ENCODE measurements at regions not wholly inside any gene's neighbourhood (a gene's known extent, or its start where the extent isn't known, plus 50 kb on each side); places are given as distances from the start of the nearest gene placed in this dataset.

GRCh38 chr2:67596871-67597270 lies 199.7 kb downstream of the ETAA1 start:
- no peaks in the 10 kb centered on the region for H3K27me3 ChIP-seq (ENCODE audit: insufficient read depth, low read length, poor library complexity)
- H3K4me1 ChIP-seq (ENCODE audit: insufficient read depth, low read length), result no peaks in the 10 kb centered on the region
- H3K4me2 ChIP-seq (ENCODE audit: insufficient read depth, low read length), result no peak overlapping the region
- TF ChIP-seq CTCF (IDR thresholded peaks at IDR 0.05; ENCODE audit: borderline replicate concordance, extremely low read depth, low read length, poor library complexity, severe bottlenecking) (no peak), EZH2 (IDR thresholded peaks at IDR 0.05; ENCODE audit: borderline replicate concordance, low read depth, low read length, severe bottlenecking) (no peak)
- DNase-seq (no peak), ATAC-seq (ENCODE audit: insufficient read depth, low read depth) (no peak)
- H4K20me1 ChIP-seq (ENCODE audit: insufficient read depth, low read length), result no peaks in the 10 kb centered on the region
- H3K9me3 ChIP-seq (ENCODE audit: insufficient read depth, low read length, severe bottlenecking), result no peaks in the 10 kb centered on the region
- no peaks in the 10 kb centered on the region for H3K36me3 ChIP-seq (ENCODE audit: insufficient read depth, low read length)
- H3K79me2 ChIP-seq (ENCODE audit: insufficient read depth, low read length), result no peaks in the 10 kb centered on the region
- H2AFZ ChIP-seq (ENCODE audit: low read depth, low read length), result no peak overlapping the region
- H3K9ac ChIP-seq (ENCODE audit: low read depth, low read length), result no peak overlapping the region
- no peak overlapping the region for H3K4me3 ChIP-seq (ENCODE audit: low read depth in 1 of 2, low read length in 2 of 2)
- H3K27ac ChIP-seq (ENCODE audit: low read length), result no peak overlapping the region

DNA sequence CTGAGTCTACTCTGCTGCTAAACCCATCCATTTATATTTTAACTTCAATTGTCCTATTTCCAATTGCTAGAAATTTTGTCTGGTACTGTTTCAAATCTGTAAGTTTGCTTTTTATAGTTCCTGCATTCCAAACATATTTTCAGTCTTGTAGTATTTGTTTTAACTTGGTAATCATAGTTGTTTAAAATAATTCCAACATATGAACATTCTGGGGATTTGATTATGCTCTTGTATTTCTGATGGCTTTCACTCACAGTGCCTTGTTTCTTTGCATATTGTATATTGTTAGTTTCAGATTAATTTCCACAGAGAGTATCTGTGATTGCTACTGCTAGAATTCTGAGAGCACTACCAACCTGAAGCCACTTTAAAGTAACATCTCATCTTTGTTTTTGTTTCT lies 202.4 kb downstream of the ETAA1 start:
- no peak overlapping the region for H3K4me2 ChIP-seq (ENCODE audit: insufficient read depth, low read length)
- no peak for DNase-seq
- TF ChIP-seq CTCF (IDR thresholded peaks at IDR 0.05; ENCODE audit: borderline replicate concordance, extremely low read depth, low read length, poor library complexity, severe bottlenecking) (no peak), EZH2 (IDR thresholded peaks at IDR 0.05; ENCODE audit: borderline replicate concordance, low read depth, low read length, severe bottlenecking) (no peak)

DNA sequence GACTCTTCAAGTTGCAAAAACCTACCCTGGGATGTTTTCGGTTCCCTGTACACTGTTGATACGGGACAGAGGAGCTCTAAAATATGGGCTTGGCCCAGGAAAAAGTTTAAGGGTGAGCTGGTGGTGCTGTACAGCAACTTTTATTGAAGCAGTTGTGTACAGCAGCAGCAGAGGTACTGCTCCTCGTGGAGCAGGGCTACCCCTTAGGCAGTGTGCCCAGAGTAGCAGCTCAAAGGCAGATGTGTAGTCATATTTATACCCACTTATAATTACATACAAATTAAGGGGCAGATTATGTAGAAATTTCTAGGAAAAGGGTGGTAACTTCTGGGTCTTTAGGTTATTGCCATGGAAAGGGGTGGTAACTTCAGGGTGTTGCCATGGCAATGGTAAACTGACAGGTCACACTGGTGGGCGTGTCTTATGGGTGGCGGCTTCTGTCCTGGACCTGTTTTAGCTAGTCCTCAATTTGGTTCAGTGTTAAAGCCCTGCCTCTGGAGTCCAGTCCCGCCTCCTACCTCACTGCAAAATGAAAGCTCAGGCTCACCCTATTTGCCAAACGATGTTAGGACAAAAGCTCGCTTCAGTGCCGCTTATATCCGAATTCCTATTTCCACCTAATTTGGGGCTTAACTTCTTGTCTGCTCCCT lies 203.2 kb downstream of the ETAA1 start:
- Histone ChIP-seq H3K4me2 (ENCODE audit: insufficient read depth, low read length) (no peak overlapping the region), H3K9me3 (ENCODE audit: insufficient read depth, low read length, severe bottlenecking) (no peaks in the 10 kb centered on the region), H2AFZ (ENCODE audit: low read depth, low read length) (no peak overlapping the region), H3K27me3 (ENCODE audit: insufficient read depth, low read length, poor library complexity) (no peaks in the 10 kb centered on the region), H3K4me3 (ENCODE audit: low read depth in 1 of 2, low read length in 2 of 2) (no peak overlapping the region), H3K4me1 (ENCODE audit: insufficient read depth, low read length) (no peaks in the 10 kb centered on the region), H3K9ac (ENCODE audit: low read depth, low read length) (no peak overlapping the region), H3K79me2 (ENCODE audit: insufficient read depth, low read length) (no peaks in the 10 kb centered on the region), H3K27ac (ENCODE audit: low read length) (no peak overlapping the region), H4K20me1 (ENCODE audit: insufficient read depth, low read length) (no peaks in the 10 kb centered on the region), H3K36me3 (ENCODE audit: insufficient read depth, low read length) (no peaks in the 10 kb centered on the region)
- DNase-seq, result no peak
- TF ChIP-seq EZH2 (IDR thresholded peaks at IDR 0.05; ENCODE audit: borderline replicate concordance, low read depth, low read length, severe bottlenecking), result no peak
- TF ChIP-seq CTCF (IDR thresholded peaks at IDR 0.05; ENCODE audit: borderline replicate concordance, extremely low read depth, low read length, poor library complexity, severe bottlenecking), result no peak
- no peak for ATAC-seq (ENCODE audit: insufficient read depth, low read depth)

More for the DNA sequence above, 202.4 kb downstream of the ETAA1 start:
- no peak for ATAC-seq (ENCODE audit: insufficient read depth, low read depth)
- H3K27ac ChIP-seq (ENCODE audit: low read length), result no peak overlapping the region
- H3K9ac ChIP-seq (ENCODE audit: low read depth, low read length), result no peak overlapping the region
- no peaks in the 10 kb centered on the region for H4K20me1 ChIP-seq (ENCODE audit: insufficient read depth, low read length)
- H3K79me2 ChIP-seq (ENCODE audit: insufficient read depth, low read length), result no peaks in the 10 kb centered on the region
- no peaks in the 10 kb centered on the region for H3K9me3 ChIP-seq (ENCODE audit: insufficient read depth, low read length, severe bottlenecking)
- no peaks in the 10 kb centered on the region for H3K36me3 ChIP-seq (ENCODE audit: insufficient read depth, low read length)
- H3K27me3 ChIP-seq (ENCODE audit: insufficient read depth, low read length, poor library complexity), result no peaks in the 10 kb centered on the region
- H3K4me1 ChIP-seq (ENCODE audit: insufficient read depth, low read length), result no peaks in the 10 kb centered on the region
- H3K4me3 ChIP-seq (ENCODE audit: low read depth in 1 of 2, low read length in 2 of 2), result no peak overlapping the region
- H2AFZ ChIP-seq (ENCODE audit: low read depth, low read length), result no peak overlapping the region

All from DND-41 (cell line).